ENCODE measurements at regions not wholly inside any gene's neighbourhood (a gene's known extent, or its start where the extent isn't known, plus 50 kb on each side); places are given as distances from the start of the nearest gene placed in this dataset.

DNA sequence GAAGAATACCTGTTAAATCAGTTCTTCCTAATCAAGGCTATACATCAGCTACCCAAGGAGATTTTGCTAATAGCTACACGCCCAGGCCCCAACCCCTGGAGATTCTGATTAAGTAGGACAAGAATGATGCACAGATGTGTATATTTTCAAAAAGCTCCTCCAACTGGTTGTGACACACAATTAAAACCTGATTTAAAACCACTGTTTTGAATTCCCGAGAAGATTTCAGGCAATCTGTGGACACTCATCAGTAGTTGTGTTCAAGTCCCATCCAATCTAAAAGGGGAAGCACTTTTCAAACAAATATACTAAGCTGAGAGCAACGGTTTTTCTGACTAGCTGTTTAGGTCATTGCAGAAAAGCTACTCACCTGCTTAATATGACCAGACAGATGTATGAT lies 118.9 kb upstream of the NHSL1 start:
- FAIRE-seq (no peak), DNase-seq (ENCODE audit: low read depth, low spot score) (no peak)
- Histone ChIP-seq H4K20me1 (replicated peaks; ENCODE audit: control insufficient read depth, extremely low read depth, insufficient read depth, low read length) (peaks cover 2% of the 10 kb centered on the region), H3K27ac (ENCODE audit: insufficient read depth, low read depth, low read length) (no peak overlapping the region), H3K9me1 (replicated peaks; ENCODE audit: control insufficient read depth, extremely low read depth, insufficient read depth, low read length) (no peaks in the 10 kb centered on the region), H3K9me3 (replicated peaks; ENCODE audit: control insufficient read depth, insufficient read depth, low read length) (no peaks in the 10 kb centered on the region), H3K4me2 (ENCODE audit: insufficient read depth, low read length) (no peak overlapping the region), H3K36me3 (ENCODE audit: control insufficient read depth in 2 of 2, extremely low read depth in 1 of 2, insufficient read depth in 2 of 2, low read length in 2 of 2) (no peaks in the 10 kb centered on the region), H2AFZ (ENCODE audit: low read depth, low read length) (no peak overlapping the region), H3K27me3 (ENCODE audit: control insufficient read depth in 2 of 2, insufficient read depth in 2 of 2, low read length in 2 of 2) (no peaks in the 10 kb centered on the region), H3K4me1 (ENCODE audit: control insufficient read depth, extremely low read depth, insufficient read depth, low read length) (peaks cover 10% of the 10 kb centered on the region), H3K9ac (replicated peaks; ENCODE audit: extremely low read depth, insufficient read depth, low read length) (no peak overlapping the region), H3K79me2 (ENCODE audit: control insufficient read depth, insufficient read depth, low read length) (peaks cover 63% of the 10 kb centered on the region), H3K4me3 (replicated peaks in 1 of 3; ENCODE audit: insufficient read depth in 1 of 3, low read depth in 1 of 3, low read length in 3 of 3) (no peak overlapping the region)
- intact Hi-C loops (cut with micrococcal nuclease) (no loop called here), dilution Hi-C loops (cut with MboI; ENCODE audit: extremely low pct_ligation_motif_present, low sequenced_read_pairs) (no loop called here)
- ChIA-PET POLR2A (no interaction called here), CTCF (interaction anchor here (1.1 to 1.9 kb wide), 2 partner anchors 8 to 21 kb away, joined by 4 read pairs; no protein-coding TSS in a partner anchor)
- TF ChIP-seq JUN (IDR thresholded peaks at IDR 0.05; ENCODE audit: borderline replicate concordance, insufficient read depth, insufficient read length, low read depth), result no peak
- no peak for TF ChIP-seq POLR2A (IDR thresholded peaks at IDR 0.05; ENCODE audit: low read depth, low read length)
- TF ChIP-seq, protein P1, sequence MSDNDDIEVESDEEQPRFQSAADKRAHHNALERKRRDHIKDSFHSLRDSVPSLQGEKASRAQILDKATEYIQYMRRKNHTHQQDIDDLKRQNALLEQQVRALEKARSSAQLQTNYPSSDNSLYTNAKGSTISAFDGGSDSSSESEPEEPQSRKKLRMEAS (IDR thresholded peaks at IDR 0.05; ENCODE audit: insufficient read depth, insufficient read length), result no peak
- TF ChIP-seq FOS (IDR thresholded peaks at IDR 0.05; ENCODE audit: borderline replicate concordance, insufficient read depth, low read length), result no peak
- TF ChIP-seq GATA2 (IDR thresholded peaks at IDR 0.05; ENCODE audit: insufficient read depth, insufficient read length, low read depth, low read length), result no peak
- TF ChIP-seq MYC (IDR thresholded peaks at IDR 0.05; ENCODE audit: low read depth, low read length), result no peak
- TF ChIP-seq, protein P2, sequence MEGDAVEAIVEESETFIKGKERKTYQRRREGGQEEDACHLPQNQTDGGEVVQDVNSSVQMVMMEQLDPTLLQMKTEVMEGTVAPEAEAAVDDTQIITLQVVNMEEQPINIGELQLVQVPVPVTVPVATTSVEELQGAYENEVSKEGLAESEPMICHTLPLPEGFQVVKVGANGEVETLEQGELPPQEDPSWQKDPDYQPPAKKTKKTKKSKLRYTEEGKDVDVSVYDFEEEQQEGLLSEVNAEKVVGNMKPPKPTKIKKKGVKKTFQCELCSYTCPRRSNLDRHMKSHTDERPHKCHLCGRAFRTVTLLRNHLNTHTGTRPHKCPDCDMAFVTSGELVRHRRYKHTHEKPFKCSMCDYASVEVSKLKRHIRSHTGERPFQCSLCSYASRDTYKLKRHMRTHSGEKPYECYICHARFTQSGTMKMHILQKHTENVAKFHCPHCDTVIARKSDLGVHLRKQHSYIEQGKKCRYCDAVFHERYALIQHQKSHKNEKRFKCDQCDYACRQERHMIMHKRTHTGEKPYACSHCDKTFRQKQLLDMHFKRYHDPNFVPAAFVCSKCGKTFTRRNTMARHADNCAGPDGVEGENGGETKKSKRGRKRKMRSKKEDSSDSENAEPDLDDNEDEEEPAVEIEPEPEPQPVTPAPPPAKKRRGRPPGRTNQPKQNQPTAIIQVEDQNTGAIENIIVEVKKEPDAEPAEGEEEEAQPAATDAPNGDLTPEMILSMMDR (IDR thresholded peaks at IDR 0.05; ENCODE audit: extremely low read depth in 1 of 2, insufficient read depth in 1 of 2, low read depth in 1 of 2, low read length in 2 of 2), result no peak
- TF ChIP-seq POLR2AphosphoS5 (IDR thresholded peaks at IDR 0.05; ENCODE audit: insufficient read depth, low read depth, low read length), result no peak
- no peak for TF ChIP-seq EZH2 (IDR thresholded peaks at IDR 0.05; ENCODE audit: borderline replicate concordance, low read depth, low read length, severe bottlenecking)
- no TSS peak for BruUV-seq (replicated peaks)

All from endothelial cell of umbilical vein (primary cell).